ENCODE measurements at regions not wholly inside any gene's neighbourhood (a gene's known extent, or its start where the extent isn't known, plus 50 kb on each side); places are given as distances from the start of the nearest gene placed in this dataset.
A peak's percentile ranks its signal among the peaks of the same experiment; 100 is the strongest.
"Not testable (repeated sequence)": the region's sequence is repeated elsewhere in the genome, so short reads cannot be mapped to it uniquely, and the experiment has no call there.

GRCh38 chrX:42157923-42158322 is 234.6 kb upstream of the CASK start:
- DNase-seq (ENCODE audit: low read depth) = not testable (repeated sequence)

GRCh38 chrX:42151808-42152207 is 228.5 kb upstream of the CASK start:
- no peak for DNase-seq (ENCODE audit: low read depth)

DNA sequence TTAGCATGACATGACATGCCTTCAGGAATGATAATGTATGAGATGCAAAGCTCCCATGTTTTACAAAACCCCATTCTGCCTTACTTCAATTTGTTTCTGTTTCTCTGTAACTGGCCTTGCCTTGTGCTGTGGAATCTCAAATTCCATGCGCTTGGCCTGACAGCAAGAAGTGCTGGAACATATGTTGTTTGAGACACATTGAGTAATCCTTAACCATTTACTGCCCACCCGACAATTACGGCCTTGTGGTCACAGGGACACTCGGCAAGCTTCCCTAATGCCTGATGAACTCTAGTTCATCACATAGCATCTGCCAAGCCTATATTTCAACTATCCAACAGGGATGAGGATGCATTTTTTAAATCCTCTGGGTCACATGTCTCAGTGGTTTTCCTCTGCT is 226.4 kb upstream of the CASK start:
- peak; percentile 4 for DNase-seq (ENCODE audit: low read depth)

GRCh38 chrX:42149281-42149680 is 225.9 kb upstream of the CASK start:
- DNase-seq (ENCODE audit: low read depth) = no peak

DNA sequence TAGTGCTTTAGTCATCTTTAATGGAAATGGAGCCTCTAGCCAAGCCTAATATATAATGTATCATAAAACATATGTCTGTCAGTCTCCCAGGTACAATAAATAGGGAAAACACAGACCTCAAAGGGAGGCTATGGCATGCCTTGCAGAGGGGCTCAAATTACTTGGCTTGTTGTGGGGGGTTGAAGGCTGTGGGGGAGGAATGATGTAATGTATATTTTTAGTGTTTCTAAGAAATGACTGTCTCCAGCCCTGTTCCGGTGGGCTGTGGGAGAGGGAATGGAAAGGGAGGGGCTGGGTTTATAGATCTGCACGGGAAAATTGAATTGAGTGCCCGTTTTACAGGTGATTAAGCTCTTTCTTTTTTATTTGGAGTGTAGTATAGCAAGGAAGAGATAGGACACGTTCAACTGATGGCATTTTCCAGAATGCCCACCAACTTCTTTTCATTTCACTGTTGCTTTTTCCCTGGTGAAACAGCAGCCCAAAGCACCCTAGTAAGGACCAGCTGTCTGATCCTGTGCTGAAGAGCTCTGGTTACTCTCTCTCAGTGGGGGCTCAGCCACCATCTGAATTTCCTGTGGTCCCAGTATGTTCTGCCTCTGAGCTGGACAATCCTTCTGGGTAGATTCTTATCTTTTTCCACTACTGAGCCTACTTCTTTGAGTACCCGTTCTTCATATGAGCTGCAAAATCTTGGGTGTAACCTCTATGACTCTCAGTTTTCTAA is 220.7 kb upstream of the CASK start:
- DNase-seq (ENCODE audit: low read depth) = no peak

DNA sequence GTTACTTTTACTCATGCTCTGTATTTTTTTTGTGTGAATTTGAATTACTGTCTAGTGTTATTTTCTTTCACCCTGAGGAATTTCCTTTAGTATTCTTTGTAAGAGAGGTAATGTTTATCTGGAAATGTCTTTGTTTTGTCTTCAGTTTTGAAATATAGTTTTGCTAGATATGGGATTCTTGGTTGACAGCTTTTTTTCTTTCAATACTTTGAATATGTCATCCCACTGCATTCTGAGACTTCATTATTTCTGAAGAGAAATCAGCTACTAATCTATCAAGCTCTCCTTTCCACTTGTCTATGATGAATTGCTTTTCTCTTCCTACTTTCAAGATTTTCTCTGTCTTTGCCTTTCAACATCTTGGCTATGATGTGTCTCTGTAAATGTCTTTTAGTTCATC is 217.0 kb upstream of the CASK start:
- DNase-seq (ENCODE audit: low read depth) = no peak

- no peak for DNase-seq (ENCODE audit: low read depth)
Measured at GRCh38 chrX:42135583-42136228, 212.4 kb upstream of the CASK start.

DNA sequence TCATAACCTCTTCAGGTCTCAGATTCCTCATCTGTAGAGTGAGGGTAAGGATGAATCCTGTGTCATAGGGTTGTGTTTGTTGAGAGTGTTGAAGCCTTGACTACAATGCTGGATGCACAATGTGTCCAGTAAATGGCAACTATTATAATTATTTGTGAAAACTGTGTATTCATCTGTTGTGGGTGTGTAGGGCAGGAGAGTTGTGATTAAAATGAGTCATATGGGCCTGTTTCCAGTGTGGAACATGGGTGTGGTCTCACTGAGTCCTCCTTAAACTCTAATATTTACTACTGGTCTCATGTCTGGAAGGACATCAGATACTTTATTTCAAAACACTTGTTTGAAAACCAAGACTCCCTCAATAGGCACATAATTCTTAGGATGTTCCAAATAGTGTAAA is 208.5 kb upstream of the CASK start:
- DNase-seq (ENCODE audit: low read depth) = no peak

- no peak for DNase-seq (ENCODE audit: low read depth)
Measured at GRCh38 chrX:42129022-42129940, 205.9 kb upstream of the CASK start.

GRCh38 chrX:42128587-42128986 is 205.2 kb upstream of the CASK start:
- no peak for DNase-seq (ENCODE audit: low read depth)

DNA sequence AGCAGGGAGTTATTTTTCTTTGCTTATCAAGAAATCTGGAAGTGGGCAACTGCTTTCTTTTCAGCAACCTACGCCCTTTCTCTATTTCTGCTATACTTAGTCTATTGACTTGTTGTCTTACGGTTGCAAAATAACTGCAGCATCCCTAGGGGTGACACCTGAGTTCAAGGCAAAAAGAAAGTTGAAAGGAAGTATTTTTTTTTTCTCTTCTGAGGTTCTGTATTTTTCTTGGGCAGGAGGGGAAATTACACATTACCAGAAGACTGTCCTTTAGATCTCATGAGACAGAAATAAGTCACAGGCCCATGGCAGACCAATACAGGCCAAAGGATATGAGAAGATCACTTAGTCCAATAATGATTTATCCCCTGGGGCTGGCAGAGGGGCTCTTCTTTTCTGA is 204.7 kb upstream of the CASK start:
- no peak for DNase-seq (ENCODE audit: low read depth)

- no peak for DNase-seq (ENCODE audit: low read depth)
Measured at GRCh38 chrX:42127563-42127962, 204.2 kb upstream of the CASK start.

- no peak for DNase-seq (ENCODE audit: low read depth)
Measured at GRCh38 chrX:42123369-42123768, 200.0 kb upstream of the CASK start.

DNA sequence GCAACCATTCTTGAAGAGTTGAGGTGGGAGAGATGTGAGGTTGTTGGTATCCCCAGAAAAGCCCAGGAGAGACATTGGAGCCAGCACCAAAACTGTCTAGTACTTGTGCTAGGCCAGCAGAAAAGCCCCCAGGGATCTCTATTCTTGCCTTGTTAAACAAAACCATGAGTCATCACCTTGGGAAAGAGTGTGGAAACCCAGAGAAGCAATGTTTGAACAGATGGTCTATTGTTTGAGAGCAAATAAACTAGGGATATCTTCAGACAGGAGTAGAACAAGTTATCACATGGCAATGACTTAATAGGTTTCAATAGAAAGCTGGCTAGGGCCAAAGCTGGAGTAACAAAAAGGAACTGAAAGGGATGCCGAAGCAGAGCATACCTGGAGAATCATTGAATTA is 195.7 kb upstream of the CASK start:
- DNase-seq (ENCODE audit: low read depth) = peak; percentile 3

GRCh38 chrX:42117318-42117717 is 194.0 kb upstream of the CASK start:
- DNase-seq (ENCODE audit: low read depth) = no peak

DNA sequence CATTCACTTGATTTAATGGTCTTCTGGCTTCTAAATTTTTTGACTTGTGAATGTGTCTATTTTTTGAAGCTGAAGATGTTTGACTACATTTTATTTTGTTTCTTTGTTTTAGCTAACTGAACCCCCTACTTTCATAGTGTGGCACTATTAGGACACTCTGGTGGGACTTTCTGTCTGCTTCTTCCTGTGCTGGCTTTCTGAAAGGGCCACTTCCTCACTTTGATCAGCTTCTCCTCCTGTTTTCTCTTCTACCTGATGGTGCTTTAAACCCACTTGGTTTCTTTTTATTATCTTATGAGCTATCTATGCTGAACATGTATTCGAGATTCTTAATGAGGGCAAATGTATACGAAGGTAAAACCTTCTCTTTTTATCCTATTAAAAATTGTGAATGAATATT is 186.1 kb upstream of the CASK start:
- no peak for DNase-seq (ENCODE audit: low read depth)

DNA sequence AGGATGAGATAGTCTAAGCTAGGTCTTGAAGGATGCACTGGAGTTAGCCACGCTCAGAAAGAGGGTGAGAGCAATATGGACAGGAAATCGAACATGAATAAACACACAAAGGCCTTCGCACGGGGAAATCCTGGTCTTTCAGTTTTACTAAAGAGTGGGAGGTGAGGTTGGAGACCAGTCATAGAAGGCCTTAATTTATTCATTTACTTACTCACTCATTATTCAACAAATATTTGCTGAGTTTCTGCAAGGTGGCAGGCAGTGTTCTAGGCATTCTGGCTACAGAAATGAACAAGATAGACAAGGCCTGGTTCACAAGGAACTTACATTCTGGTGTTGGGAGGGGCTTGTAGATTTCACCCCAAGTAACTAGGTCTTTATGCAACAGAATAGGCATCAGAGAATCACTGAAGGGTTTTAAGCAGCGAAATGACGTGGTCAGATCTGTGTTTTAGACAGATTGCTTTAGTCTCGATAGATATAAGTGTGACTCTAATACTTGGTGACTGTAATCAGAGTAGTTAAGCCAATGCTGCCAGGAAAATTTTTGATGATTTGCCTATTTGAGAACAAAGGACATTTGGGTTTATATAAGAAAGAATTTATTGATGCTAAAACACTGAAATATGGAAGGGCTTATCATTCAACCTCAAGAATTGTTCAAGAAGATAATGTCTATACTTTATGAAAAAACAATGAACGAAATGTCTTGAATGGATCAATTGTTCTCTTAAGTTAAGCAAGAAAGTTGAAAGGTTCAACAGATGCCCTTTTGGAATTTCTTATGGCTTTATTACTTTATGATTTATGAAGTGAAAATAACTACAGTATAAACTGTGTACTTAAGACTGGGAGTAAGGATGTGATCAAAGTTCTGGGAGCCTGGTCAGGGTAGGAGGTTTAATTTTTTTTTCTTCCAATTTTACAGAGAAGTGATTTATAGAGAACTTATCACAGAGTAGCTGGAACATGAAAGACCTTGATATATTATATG is 184.4 kb upstream of the CASK start:
- no peak for DNase-seq (ENCODE audit: low read depth)

DNA sequence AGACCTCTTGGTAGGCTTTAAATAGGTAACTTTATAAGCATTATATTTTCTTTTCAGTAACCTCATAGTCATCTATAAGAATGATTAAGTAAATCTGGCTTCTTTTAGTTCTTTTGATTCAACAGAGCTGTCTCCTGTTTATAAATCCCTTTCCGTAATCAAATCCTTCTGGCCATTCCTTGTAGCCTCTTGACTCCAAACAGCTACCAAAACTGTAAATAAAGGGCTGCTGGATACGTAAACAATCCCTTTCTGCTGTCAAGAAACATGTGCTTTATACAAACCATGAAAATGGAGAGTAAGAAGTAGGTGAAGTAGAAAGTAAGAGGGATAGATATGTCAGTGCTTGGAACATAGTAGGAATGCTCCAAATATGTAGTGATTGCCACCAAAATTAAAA is 183.2 kb upstream of the CASK start:
- no peak for DNase-seq (ENCODE audit: low read depth)

GRCh38 chrX:42102586-42103282 is 179.4 kb upstream of the CASK start:
- DNase-seq (ENCODE audit: low read depth) = no peak

GRCh38 chrX:42098900-42099299 is 175.5 kb upstream of the CASK start:
- DNase-seq (ENCODE audit: low read depth) = no peak

DNA sequence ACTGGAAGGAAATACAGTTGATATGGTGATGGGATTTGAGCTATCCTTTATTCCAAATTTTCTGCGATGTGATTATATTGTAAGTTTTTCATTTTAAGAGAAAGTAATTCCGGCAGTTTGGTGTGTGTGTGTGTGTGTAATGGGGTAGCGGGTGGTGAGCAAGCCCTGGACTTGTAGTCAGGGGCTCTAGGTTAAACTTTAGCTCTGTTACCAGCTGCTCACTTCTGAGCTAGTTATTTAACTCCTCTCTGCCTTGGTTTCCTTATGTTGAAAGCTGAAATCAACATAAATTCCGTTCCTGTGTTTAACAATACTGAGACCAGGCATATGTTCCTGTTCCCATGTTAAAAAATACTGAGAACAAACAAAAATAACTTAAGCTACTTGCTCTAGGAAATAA is 174.1 kb upstream of the CASK start:
- DNase-seq (ENCODE audit: low read depth) = no peak
